Lung (tissue), 11 donors: ENCODE measurements at regions not wholly inside any gene's neighbourhood (a gene's known extent, or its start where the extent isn't known, plus 50 kb on each side); places are given as distances from the start of the nearest gene placed in this dataset.
"Not testable (repeated sequence)": the region's sequence is repeated elsewhere in the genome, so short reads cannot be mapped to it uniquely, and the experiment has no call there.

Source experiments
- ATAC-seq: fragments of 200-7000 bp; cut with Tn5 transposase; one replicate; pipeline ENCODE4 v1.9.1; 2020; ENCODE audit warnings: moderate number of reproducible peaks; ENCODE audit not compliant: insufficient read depth, low FRiP score
- DNase-seq, 3 donors: peaks; one replicate each; pipeline ENCODE4 v3.0.0-alpha.2; 2013 to 2017
- H3K27ac ChIP-seq, 2 donors: one replicate each; pipeline ENCODE4 v1.5.1; 2013; ENCODE audit warnings: mild to moderate bottlenecking in 2 of 2, moderate library complexity in 2 of 2, control low read depth in 1 of 2, inconsistent platforms in 1 of 2, low read depth in 1 of 2, low read length in 1 of 2
- H3K27me3 ChIP-seq, 3 donors: one replicate each; pipeline ENCODE4 v1.5.1; 2013; ENCODE audit warnings: low read length in 2 of 3; ENCODE audit not compliant: control insufficient read depth in 3 of 3, insufficient read depth in 3 of 3
- H3K36me3 ChIP-seq, 4 donors: one replicate each; pipeline ENCODE4 v1.5.1; 2013; ENCODE audit warnings: low read length in 4 of 4, mild to moderate bottlenecking in 1 of 4, moderate library complexity in 1 of 4; ENCODE audit not compliant: control insufficient read depth in 4 of 4, insufficient read depth in 4 of 4
- H3K4me1 ChIP-seq, 5 donors: one replicate each; pipeline ENCODE4 v1.5.1; 2013; ENCODE audit warnings: low read length in 5 of 5, mild to moderate bottlenecking in 2 of 5, moderate library complexity in 1 of 5; ENCODE audit not compliant: control insufficient read depth in 5 of 5, insufficient read depth in 5 of 5
- H3K4me3 ChIP-seq: one replicate; pipeline ENCODE4 v1.5.1; 2013; ENCODE audit warnings: mild to moderate bottlenecking, control low read depth, moderate library complexity
- H3K9ac ChIP-seq, 2 donors: one replicate each; pipeline ENCODE4 v1.5.1; 2013; ENCODE audit warnings: low read length in 2 of 2, control low read depth in 1 of 2; ENCODE audit not compliant: insufficient read depth in 1 of 2
- H3K9me3 ChIP-seq, 4 donors: one replicate each; pipeline ENCODE4 v1.5.1; 2013; ENCODE audit warnings: low read length in 3 of 4, mild to moderate bottlenecking in 1 of 4, moderate library complexity in 1 of 4; ENCODE audit not compliant: control insufficient read depth in 4 of 4, insufficient read depth in 3 of 4
- CTCF ChIP-seq: IDR thresholded peaks from 2 replicates; pipeline ENCODE4 v1.5.1; 2012; ENCODE audit warnings: mild to moderate bottlenecking; ENCODE audit errors: control extremely low read depth, extremely low read depth
- WGBS, 2 donors: extraction: QIAGEN DNeasy Blood & Tissue Kit; methylation state at CpG; one replicate each; pipeline ENCODE4 v1.1.7; 2013; 5-methylcytosine and 5-hydroxymethylcytosine counted together
- donor health status: control.
- donor health status: control.
- donor health status: Bipolar disorder and iron deficiency.
- donor health status: healthy.
- donor health status: DM: yes; HTN: yes; CAD: no.

DNA sequence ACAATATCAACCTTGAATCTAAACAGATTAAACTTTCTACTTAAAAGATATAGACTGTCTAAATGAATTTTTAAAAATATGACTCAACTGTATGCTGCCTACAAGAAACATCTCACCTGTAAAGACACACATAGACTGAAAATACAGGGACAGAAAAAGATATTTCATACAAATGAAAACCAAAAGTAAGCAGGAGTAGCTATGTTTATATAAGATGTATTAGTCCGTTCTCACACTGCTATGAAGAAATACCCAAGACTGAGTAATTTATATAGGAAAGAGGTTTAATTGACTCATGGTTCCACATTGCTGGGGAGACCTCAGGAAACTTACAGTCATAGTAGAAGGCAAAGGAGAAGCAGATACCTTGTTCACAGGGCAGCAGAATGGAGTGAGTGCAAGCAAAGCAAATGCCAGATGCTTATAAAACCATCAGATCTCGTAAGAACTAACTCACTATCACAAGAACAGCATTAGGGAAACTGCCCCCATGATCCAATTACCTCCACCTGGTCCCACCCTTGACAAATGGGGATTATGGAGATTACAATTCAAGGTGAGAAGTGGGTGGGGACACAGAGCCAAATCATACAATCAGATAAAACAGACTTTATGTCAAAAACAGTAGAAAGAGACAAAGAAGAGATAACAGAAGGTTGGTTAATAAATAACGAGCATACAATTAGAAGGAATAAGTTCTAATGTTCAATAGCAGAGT lies 214.4 kb upstream of the SLC39A10 start:
- ATAC-seq (no peak), DNase-seq (no peak)
- H3K27me3 ChIP-seq: peaks cover 0 to 5% (median 0%) of the 10 kb centered on the region in 3 donors
- H3K9me3 ChIP-seq: peaks cover 0 to 12% (median 7%) of the 10 kb centered on the region in 4 donors
- no peak for TF ChIP-seq CTCF
- no peak overlapping the region for H3K27ac ChIP-seq
- peaks cover 0 to 12% (median 3%) of the 10 kb centered on the region in 5 donors for H3K4me1 ChIP-seq
- no peak overlapping the region for H3K9ac ChIP-seq
- no peak overlapping the region for H3K4me3 ChIP-seq
- 87 to 95% methylated on average over 3 of the region's 3 CpGs for WGBS, 2 donors
- no peaks in the 10 kb centered on the region for H3K36me3 ChIP-seq

- Histone ChIP-seq H3K4me3 (no peak overlapping the region), H3K36me3 (no peaks in the 10 kb centered on the region), H3K9me3 (peaks cover 0 to 12% (median 7%) of the 10 kb centered on the region in 4 donors), H3K9ac (no peak overlapping the region), H3K27ac (no peak overlapping the region), H3K4me1 (no peaks in the 10 kb centered on the region), H3K27me3 (no peaks in the 10 kb centered on the region)
- WGBS, 2 donors: 91 to 95% methylated on average over 7 of the region's 7 CpGs
- ATAC-seq: no peak
- no peak for TF ChIP-seq CTCF
- no peak for DNase-seq
Observed at GRCh38 chr2:195438692-195439091, 218.3 kb upstream of the SLC39A10 start.

GRCh38 chr2:195437521-195437920 lies 219.5 kb upstream of the SLC39A10 start:
- Histone ChIP-seq H3K9ac (no peak overlapping the region), H3K4me1 (no peaks in the 10 kb centered on the region), H3K27ac (no peak overlapping the region), H3K27me3 (no peaks in the 10 kb centered on the region), H3K36me3 (no peaks in the 10 kb centered on the region), H3K4me3 (no peak overlapping the region), H3K9me3 (peaks cover 0 to 11% (median 5%) of the 10 kb centered on the region in 4 donors)
- no peak for DNase-seq
- TF ChIP-seq CTCF: no peak
- 97% methylated on average over 18 of the region's 18 CpGs for WGBS, 2 donors
- ATAC-seq: no peak

- ATAC-seq: no peak
- Histone ChIP-seq H3K27ac (no peak overlapping the region), H3K36me3 (no peaks in the 10 kb centered on the region), H3K9me3 (no peaks in the 10 kb centered on the region), H3K4me3 (no peak overlapping the region), H3K4me1 (no peaks in the 10 kb centered on the region), H3K9ac (no peak overlapping the region), H3K27me3 (no peaks in the 10 kb centered on the region)
- DNase-seq: no peak
- TF ChIP-seq CTCF: no peak
- 85 to 86% methylated on average over 1 of the region's 1 CpG for WGBS, 2 donors
Observed at GRCh38 chr2:195434346-195434745, 222.7 kb upstream of the SLC39A10 start.

DNA sequence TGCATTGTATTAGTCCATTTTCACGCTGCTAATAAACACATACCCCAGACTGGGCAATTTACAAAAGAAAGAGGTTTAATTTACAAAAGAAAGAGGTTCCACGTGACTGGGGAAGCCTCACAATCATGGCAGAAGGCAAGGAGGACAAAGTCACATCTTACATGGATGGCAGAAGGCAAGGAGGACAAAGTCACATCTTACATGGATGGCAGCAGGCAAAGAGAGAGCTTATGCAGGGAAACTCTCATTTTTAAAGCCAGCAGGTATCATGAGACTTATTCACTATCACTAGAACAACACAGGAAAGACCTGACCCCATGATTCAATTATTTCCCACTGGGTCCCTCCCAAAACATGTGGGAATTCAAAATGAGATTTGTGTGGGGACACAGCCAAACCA lies 223.3 kb upstream of the SLC39A10 start:
- H3K27me3 ChIP-seq, H3K9me3 ChIP-seq, H3K9ac ChIP-seq, ATAC-seq, DNase-seq, H3K4me3 ChIP-seq, H3K4me1 ChIP-seq, H3K27ac ChIP-seq, H3K36me3 ChIP-seq: not testable (repeated sequence)
- 82 to 95% methylated on average over 2 of the region's 2 CpGs for whole genome bisulfite sequencing, 2 donors
